HCT116 (cell line): ENCODE measurements at regions not wholly inside any gene's neighbourhood (a gene's known extent, or its start where the extent isn't known, plus 50 kb on each side); places are given as distances from the start of the nearest gene placed in this dataset.

ENCODE experiments used
- ATAC-seq: fragments of 200-7000 bp; cut with Tn5 transposase; 2 replicates; pipeline ENCODE4 v1.9.1; 2020; ENCODE audit warnings: mild to moderate bottlenecking, moderate library complexity
- BruUV-seq: library from RNA; stranded (reverse); fragments of 400-500 nt; replicated peaks from 2 replicates; lab custom pipeline; 2021; lab: Mats Ljungman, UMichigan
- CTCF ChIA-PET: fragments of 300-600 bp; sonication (Branson Sonifier 250); formaldehyde crosslinking; loops from one replicate; lab custom pipeline; 2021; ENCODE audit warnings: antibody characterized with exemption; lab: Charles Lee
- POLR2A ChIA-PET: fragments of 300-600, 350-600 bp; sonication (Branson Sonifier 250); formaldehyde crosslinking; loops from one replicate; lab custom pipeline; 2021; ENCODE audit warnings: antibody characterized with exemption; lab: Charles Lee
- RAD21 ChIA-PET, 2 experiments: fragments of 300-600 bp; sonication (Branson Sonifier 250); formaldehyde crosslinking; loops; one replicate each; lab custom pipeline; 2023; ENCODE audit warnings: low total read pairs in 2 of 2; ENCODE audit not compliant: uncharacterized antibody in 2 of 2, unreplicated experiment in 2 of 2, low non-redundant PET in 1 of 2; lab: Charles Lee
- DNase-seq: peaks from one replicate; pipeline ENCODE4 v3.0.0-alpha.2; 2010; ENCODE audit warnings: low read depth, low spot score
- H2AFZ ChIP-seq: fragments of 200-600 bp; shearing (Covaris generic), sonication (generic); 2 replicates; pipeline ENCODE4 v1.6.1; 2017; ENCODE audit warnings: low read depth, mixed run types, mixed read lengths, antibody characterized with exemption, low read length; ENCODE audit not compliant: poor library complexity, severe bottlenecking
- H3K27ac ChIP-seq: 2 replicates; pipeline ENCODE4 v1.5.1; 2012; ENCODE audit warnings: low read depth, low read length
- H3K27me3 ChIP-seq: fragments of 200-600 bp; sonication (generic); 2 replicates; pipeline ENCODE4 v1.6.1; 2016; ENCODE audit warnings: mixed run types, low read length, mixed read lengths; ENCODE audit not compliant: insufficient read depth
- H3K36me3 ChIP-seq, 2 experiments: fragments of 200-500 bp in 1 of 2; fragments of 200-600 bp in 1 of 2; sonication (Bioruptor generic) in 1 of 2; sonication (generic) in 1 of 2; 2 replicates each; pipeline versions ENCODE4 v1.5.1 to v1.6.1; 2014 to 2016; ENCODE audit warnings: low read length in 2 of 2, inconsistent platforms in 1 of 2, mixed read lengths in 1 of 2, mixed run types in 1 of 2; ENCODE audit not compliant: insufficient read depth in 2 of 2, control insufficient read depth in 1 of 2
- H3K4me1 ChIP-seq, 2 experiments: fragments of 200-600 bp in 1 of 2; sonication (generic) in 1 of 2; 2 replicates each; pipeline versions ENCODE4 v1.5.1 to v1.6.1; 2012 to 2017; ENCODE audit warnings: low read length in 2 of 2, inconsistent platforms in 1 of 2, mild to moderate bottlenecking in 1 of 2, mixed read lengths in 1 of 2, mixed run types in 1 of 2, moderate library complexity in 1 of 2; ENCODE audit not compliant: insufficient read depth in 2 of 2, control insufficient read depth in 1 of 2
- H3K4me2 ChIP-seq: fragments of 200-600 bp; sonication (generic); 2 replicates; pipeline ENCODE4 v1.6.1; 2017; ENCODE audit warnings: mixed run types, low read length, mixed read lengths
- H3K4me3 ChIP-seq, 2 experiments: fragments of 200-600 bp in 1 of 2; sonication (generic) in 1 of 2; replicated peaks in 1 of 2; 2 replicates each; pipeline ENCODE4 v1.5.1; 2011 to 2016; ENCODE audit warnings: low read length in 2 of 2, control low read depth in 1 of 2, low read depth in 1 of 2, mild to moderate bottlenecking in 1 of 2, mixed read lengths in 1 of 2, mixed run types in 1 of 2
- H3K79me2 ChIP-seq: fragments of 200-600 bp; sonication (generic); 2 replicates; pipeline ENCODE4 v1.6.1; 2017; ENCODE audit warnings: mild to moderate bottlenecking, mixed run types, low read length, moderate library complexity, mixed read lengths; ENCODE audit not compliant: insufficient read depth
- H3K9ac ChIP-seq: fragments of 200-600 bp; sonication (generic); 2 replicates; pipeline ENCODE4 v1.6.1; 2016; ENCODE audit warnings: low read length, mixed read lengths
- H3K9me2 ChIP-seq: fragments of 200-600 bp; sonication (generic), shearing (Covaris generic); 2 replicates; pipeline ENCODE4 v1.6.1; 2017; ENCODE audit warnings: mixed run types, mild to moderate bottlenecking, moderate library complexity; ENCODE audit not compliant: insufficient read depth
- H3K9me3 ChIP-seq, 2 experiments: fragments of 200-500 bp in 1 of 2; fragments of 200-600 bp in 1 of 2; sonication (Bioruptor generic) in 1 of 2; sonication (generic) in 1 of 2; 2 replicates each; pipeline ENCODE4 v1.6.1; 2014 to 2017; ENCODE audit warnings: low read length in 2 of 2, mixed read lengths in 2 of 2, inconsistent platforms in 1 of 2, low read depth in 1 of 2, mild to moderate bottlenecking in 1 of 2, mixed run types in 1 of 2, moderate library complexity in 1 of 2; ENCODE audit not compliant: control insufficient read depth in 1 of 2, insufficient read depth in 1 of 2
- H4K20me1 ChIP-seq: fragments of 200-600 bp; sonication (generic), shearing (Covaris generic); 2 replicates; pipeline ENCODE4 v1.6.1; 2017; ENCODE audit warnings: mixed run types, mild to moderate bottlenecking, moderate library complexity; ENCODE audit not compliant: insufficient read depth
- CEBPB ChIP-seq: IDR thresholded peaks from 2 replicates; pipeline ENCODE4 v1.6.1; 2012; ENCODE audit warnings: low read depth
- EGR1 ChIP-seq: IDR thresholded peaks from 2 replicates; pipeline ENCODE4 v1.6.1; 2012; ENCODE audit warnings: low read depth
- ELF1 ChIP-seq: IDR thresholded peaks from 2 replicates; pipeline ENCODE4 v1.6.1; 2012; ENCODE audit warnings: low read depth, borderline replicate concordance
- JUND ChIP-seq: IDR thresholded peaks from 2 replicates; pipeline ENCODE4 v1.6.1; 2012
- MAX ChIP-seq: IDR thresholded peaks from 2 replicates; pipeline ENCODE4 v1.6.1; 2012
- REST ChIP-seq: IDR thresholded peaks from 2 replicates; pipeline ENCODE4 v1.6.1; 2012; ENCODE audit warnings: low read depth
- SIN3A ChIP-seq: IDR thresholded peaks from 2 replicates; pipeline ENCODE4 v1.6.1; 2012; ENCODE audit warnings: low read depth
- SRF ChIP-seq: IDR thresholded peaks from 2 replicates; pipeline ENCODE4 v1.6.1; 2012; ENCODE audit warnings: low read depth
- TCF7L2 ChIP-seq: IDR thresholded peaks from 2 replicates; pipeline ENCODE4 v1.7.0; 2011; ENCODE audit warnings: borderline replicate concordance, inconsistent platforms; ENCODE audit not compliant: insufficient read depth, insufficient read length; ENCODE audit errors: extremely low read depth
- YY1 ChIP-seq: IDR thresholded peaks from 2 replicates; pipeline ENCODE4 v1.6.1; 2011; ENCODE audit warnings: low read length, low read depth, moderate library complexity, mild to moderate bottlenecking; ENCODE audit not compliant: insufficient replicate concordance; ENCODE audit errors: extremely low read depth
- ZNF274 ChIP-seq: fragments of 200-500 bp; sonication (Bioruptor generic); IDR thresholded peaks from 2 replicates; pipeline ENCODE4 v1.6.1; 2014; ENCODE audit warnings: mild to moderate bottlenecking, low read depth, low read length, inconsistent platforms
- intact Hi-C: fragments of 100-400 bp; cut with micrococcal nuclease; formaldehyde crosslinking; loops from 2 replicates; pipeline ENCODE4 v1.10.0; 2022
- TF ChIP-seq, protein P1 (sequence below): IDR thresholded peaks from 2 replicates; pipeline ENCODE4 v1.6.1; 2012
- TF ChIP-seq, protein P2 (sequence below): IDR thresholded peaks from 2 replicates; pipeline ENCODE4 v1.6.1; 2011; ENCODE audit warnings: mild to moderate bottlenecking, low read length, moderate library complexity; ENCODE audit not compliant: insufficient replicate concordance; ENCODE audit errors: extremely low read depth

- no peaks in the 10 kb centered on the region for H3K9me2 ChIP-seq
- no TSS peak for BruUV-seq
- H2AFZ ChIP-seq, result no peak overlapping the region
- ATAC-seq (no peak), DNase-seq (no peak)
- no peak overlapping the region for H3K4me2 ChIP-seq
- no peak overlapping the region for H3K27ac ChIP-seq
- H3K4me3 ChIP-seq, result no peak overlapping the region
- H3K79me2 ChIP-seq, result no peaks in the 10 kb centered on the region
- CTCF ChIA-PET, result no interaction called here
- RAD21 ChIA-PET, result no interaction called here
- H3K9me3 ChIP-seq, result no peaks in the 10 kb centered on the region; a peak in 1 of 4 replicates
- H3K9ac ChIP-seq, result no peak overlapping the region
- intact Hi-C loops, result no loop called here
- no peaks in the 10 kb centered on the region for H3K36me3 ChIP-seq
- no peak for TF ChIP-seq MAX
- TF ChIP-seq, protein P1, sequence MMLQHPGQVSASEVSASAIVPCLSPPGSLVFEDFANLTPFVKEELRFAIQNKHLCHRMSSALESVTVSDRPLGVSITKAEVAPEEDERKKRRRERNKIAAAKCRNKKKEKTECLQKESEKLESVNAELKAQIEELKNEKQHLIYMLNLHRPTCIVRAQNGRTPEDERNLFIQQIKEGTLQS, result no peak
- TF ChIP-seq ZNF274, result no peak
- POLR2A ChIA-PET, result no interaction called here
- H3K27me3 ChIP-seq, result no peaks in the 10 kb centered on the region
- no peaks in the 10 kb centered on the region for H4K20me1 ChIP-seq
- H3K4me1 ChIP-seq, result no peaks in the 10 kb centered on the region
These were observed 1093.4 kb upstream of the SLIT2 start for GRCh38 chr4:19158107-19158809.

DNA sequence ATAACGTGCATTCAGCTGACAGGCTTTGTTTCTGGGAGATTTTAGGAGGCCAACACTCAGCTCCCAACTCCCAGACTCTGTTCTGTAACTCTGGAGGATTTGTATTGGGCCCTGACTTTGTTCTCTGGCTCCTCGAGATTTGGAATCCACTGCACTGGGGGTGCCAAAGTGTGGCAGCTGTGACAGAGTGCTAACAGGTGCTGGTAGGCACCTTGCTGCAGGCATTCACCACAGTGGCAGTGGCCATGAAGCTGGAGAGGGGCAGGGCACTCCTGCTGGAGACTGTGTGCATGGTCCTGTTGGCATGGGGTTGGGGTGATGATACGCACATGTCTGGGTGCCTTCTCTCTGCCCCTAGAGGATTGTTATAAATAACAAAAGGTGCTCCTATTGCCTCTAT is 1094.9 kb upstream of the SLIT2 start:
- CTCF ChIA-PET, result no interaction called here
- no peak for TF ChIP-seq SRF
- no peak for TF ChIP-seq TCF7L2
- TF ChIP-seq EGR1, result no peak
- no peak for TF ChIP-seq SIN3A
- no peak for TF ChIP-seq ELF1
- no peak for TF ChIP-seq ZNF274
- no peak for TF ChIP-seq JUND
- TF ChIP-seq CEBPB, result no peak
- TF ChIP-seq YY1, result no peak
- TF ChIP-seq, protein P2, sequence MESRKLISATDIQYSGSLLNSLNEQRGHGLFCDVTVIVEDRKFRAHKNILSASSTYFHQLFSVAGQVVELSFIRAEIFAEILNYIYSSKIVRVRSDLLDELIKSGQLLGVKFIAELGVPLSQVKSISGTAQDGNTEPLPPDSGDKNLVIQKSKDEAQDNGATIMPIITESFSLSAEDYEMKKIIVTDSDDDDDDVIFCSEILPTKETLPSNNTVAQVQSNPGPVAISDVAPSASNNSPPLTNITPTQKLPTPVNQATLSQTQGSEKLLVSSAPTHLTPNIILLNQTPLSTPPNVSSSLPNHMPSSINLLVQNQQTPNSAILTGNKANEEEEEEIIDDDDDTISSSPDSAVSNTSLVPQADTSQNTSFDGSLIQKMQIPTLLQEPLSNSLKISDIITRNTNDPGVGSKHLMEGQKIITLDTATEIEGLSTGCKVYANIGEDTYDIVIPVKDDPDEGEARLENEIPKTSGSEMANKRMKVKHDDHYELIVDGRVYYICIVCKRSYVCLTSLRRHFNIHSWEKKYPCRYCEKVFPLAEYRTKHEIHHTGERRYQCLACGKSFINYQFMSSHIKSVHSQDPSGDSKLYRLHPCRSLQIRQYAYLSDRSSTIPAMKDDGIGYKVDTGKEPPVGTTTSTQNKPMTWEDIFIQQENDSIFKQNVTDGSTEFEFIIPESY, result no peak
- TF ChIP-seq REST, result no peak

More for the DNA sequence above, 1094.9 kb upstream of the SLIT2 start:
- ATAC-seq, result no peak
- Histone ChIP-seq H2AFZ (no peak overlapping the region), H3K9me3 (no peaks in the 10 kb centered on the region; a peak in 1 of 4 replicates), H3K79me2 (no peaks in the 10 kb centered on the region), H4K20me1 (no peaks in the 10 kb centered on the region), H3K4me1 (no peaks in the 10 kb centered on the region), H3K9ac (no peak overlapping the region), H3K4me3 (no peak overlapping the region), H3K36me3 (no peaks in the 10 kb centered on the region), H3K27me3 (no peaks in the 10 kb centered on the region), H3K9me2 (no peaks in the 10 kb centered on the region), H3K27ac (no peak overlapping the region), H3K4me2 (no peak overlapping the region)
- BruUV-seq, result no TSS peak
- intact Hi-C loops, result no loop called here
- ChIA-PET RAD21 (no interaction called here), POLR2A (no interaction called here)
- DNase-seq, result no peak
